Limb (tissue), 2 donors: ENCODE measurements at regions not wholly inside any gene's neighbourhood (a gene's known extent, or its start where the extent isn't known, plus 50 kb on each side); places are given as distances from the start of the nearest gene placed in this dataset.

ENCODE experiments used
- DNase-seq, 2 donors: peaks; one replicate each; pipeline ENCODE4 v3.0.0-alpha.2; 2016; ENCODE audit errors: extremely low spot score in 2 of 2

DNA sequence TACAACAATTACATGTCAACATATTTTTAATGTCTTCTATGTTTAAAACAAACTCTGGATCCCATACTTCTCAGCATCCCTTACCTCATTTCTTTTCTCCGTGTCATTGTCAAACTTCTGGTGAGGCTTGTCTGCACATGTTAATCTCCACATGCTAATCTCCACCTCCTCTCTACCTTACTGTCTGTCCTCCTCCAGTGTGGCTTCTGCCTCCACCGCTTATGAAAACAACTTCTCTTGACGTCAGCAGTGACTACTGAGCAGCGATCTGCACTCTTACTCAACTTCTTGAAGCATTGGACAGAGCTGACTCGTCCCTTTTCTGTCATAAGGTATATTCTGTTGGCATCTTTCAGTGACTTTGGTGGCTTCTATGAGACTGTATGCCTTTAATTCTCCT, 338.2 kb upstream of the THRB start:
- no peak for DNase-seq

GRCh38 chr3:24834442-24834841, 339.8 kb upstream of the THRB start:
- no peak for DNase-seq

DNA sequence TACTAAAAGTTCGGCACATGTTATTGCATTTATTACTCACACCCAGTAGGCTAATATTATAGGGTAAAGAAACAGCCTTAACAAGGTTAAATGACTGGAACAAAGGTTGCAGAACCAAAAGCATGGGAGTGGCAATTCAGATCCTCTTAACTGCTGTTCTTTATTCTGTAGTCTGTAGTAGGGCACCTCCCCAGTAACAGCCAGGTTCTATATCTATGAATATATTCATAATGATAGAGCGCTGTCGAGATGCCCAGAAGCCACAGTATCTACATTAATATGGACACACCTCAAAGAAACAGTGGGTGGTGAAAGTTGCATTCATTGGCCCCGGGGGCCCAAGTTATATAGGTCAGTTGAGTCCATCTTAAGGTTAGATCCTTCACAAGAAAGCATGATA, 340.9 kb upstream of the THRB start:
- DNase-seq: no peak

DNA sequence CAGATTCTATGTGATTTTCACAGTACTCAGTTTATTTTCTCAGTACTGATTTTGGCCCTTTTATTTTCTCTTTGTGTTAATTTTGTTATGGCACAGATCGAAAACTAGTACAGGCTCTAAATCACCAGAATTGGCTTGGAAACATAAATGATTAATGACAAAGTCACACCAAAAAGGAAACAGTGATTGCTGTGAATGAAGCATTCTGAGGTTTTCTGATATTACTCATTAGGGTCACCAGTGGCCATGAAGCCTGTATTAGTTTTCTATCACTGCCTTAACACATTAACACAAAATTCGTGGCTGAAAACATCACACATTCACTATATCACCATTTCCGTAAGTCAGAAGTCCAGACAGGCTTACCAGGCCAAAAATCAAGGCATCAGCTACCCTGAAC, 343.0 kb upstream of the THRB start:
- no peak for DNase-seq

DNA sequence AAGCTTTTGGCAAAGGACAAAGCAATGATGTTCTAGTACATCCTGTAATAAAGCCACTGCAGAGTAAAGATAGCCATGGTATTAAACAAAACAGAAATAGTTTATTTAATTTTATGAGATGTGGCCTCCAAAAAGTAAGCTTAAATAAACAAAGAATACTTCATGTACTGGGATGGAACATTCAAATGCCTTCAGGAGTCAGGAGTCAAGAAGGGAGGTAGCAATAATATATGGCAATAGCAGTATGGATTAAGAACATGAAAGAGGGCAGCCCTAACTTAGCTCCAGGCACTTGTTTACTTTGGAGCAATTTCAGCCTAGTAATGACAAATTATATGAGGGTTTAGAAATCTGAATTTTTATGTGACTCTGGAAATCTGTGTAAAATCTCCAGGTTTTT, 343.9 kb upstream of the THRB start:
- no peak for DNase-seq

DNA sequence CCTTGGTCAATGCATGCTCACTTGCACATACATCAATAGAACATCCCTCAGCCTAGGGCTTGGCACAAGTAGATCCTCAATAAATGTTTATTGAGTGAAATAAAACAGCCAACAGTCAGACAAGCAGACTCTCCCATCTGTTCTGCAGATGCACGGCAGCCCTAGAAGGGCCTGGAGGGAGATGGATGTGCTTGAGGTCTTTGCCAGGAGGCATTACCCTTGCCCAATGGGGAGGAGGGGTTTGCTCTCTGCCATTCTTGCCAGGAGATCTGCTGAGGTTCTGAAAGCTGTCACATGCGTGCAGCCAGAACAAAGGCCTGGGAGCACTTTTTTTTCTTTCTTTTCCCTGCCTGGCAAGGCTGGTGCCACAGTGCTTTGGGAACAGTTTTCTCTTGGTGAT, 349.3 kb upstream of the THRB start:
- DNase-seq: no peak

DNA sequence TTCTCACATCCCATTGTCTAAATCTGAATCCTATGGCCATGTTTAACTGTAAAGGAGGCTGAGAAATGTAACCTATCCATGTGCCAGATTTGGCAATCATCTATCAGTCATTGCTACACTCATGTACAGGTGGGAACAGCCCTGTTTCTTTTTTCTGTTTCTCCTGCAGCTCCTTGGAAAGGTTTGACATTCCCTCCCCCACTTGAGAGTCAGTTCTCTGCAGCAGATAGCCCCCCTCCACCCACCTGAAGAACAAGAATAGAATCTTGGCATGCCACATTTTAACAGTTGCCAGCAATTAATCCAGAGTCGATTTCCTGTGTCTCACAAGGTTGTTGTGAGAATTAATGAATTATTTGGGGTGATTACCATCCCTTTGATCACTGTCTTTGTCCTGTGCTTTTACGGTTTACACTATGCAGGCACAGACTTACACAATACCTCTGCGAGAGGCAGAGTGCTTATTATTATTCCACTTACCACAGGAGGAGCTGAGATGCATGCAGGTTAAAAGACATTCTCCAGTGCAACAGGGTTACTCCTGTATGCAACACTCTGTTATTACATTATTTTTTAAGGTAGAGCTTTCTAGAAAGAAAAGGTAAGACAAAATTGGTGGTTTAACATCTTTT, 351.0 kb upstream of the THRB start:
- no peak for DNase-seq

DNA sequence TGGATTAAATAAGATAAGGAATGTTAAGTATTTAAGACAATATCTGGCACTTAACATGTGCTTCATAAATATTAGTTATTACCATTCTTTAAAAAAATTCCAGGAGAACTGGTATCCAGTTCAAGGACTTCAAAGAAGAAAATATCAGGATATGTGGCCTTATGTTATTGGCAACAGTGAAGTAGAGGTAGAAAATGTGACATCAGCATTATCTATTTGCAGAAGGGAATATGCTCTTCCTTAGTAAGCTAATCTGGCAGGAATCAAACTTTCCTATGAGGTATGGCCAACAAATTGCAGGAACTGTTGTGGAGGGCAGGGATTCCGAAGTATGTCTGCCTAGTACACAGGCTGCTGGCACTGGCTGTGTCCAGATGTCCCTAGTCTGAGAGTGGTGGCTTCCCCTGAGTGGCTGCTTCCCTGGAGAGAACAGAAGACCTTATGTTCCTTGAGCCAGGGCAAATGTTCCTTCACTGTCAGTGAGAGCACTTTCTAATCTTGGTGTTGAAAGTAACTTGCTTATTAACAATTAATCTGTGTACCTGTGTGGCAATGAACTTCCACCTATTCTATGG, 351.7 kb upstream of the THRB start:
- DNase-seq: no peak

- no peak for DNase-seq
Measured at GRCh38 chr3:24850245-24850644, 355.6 kb upstream of the THRB start.

DNA sequence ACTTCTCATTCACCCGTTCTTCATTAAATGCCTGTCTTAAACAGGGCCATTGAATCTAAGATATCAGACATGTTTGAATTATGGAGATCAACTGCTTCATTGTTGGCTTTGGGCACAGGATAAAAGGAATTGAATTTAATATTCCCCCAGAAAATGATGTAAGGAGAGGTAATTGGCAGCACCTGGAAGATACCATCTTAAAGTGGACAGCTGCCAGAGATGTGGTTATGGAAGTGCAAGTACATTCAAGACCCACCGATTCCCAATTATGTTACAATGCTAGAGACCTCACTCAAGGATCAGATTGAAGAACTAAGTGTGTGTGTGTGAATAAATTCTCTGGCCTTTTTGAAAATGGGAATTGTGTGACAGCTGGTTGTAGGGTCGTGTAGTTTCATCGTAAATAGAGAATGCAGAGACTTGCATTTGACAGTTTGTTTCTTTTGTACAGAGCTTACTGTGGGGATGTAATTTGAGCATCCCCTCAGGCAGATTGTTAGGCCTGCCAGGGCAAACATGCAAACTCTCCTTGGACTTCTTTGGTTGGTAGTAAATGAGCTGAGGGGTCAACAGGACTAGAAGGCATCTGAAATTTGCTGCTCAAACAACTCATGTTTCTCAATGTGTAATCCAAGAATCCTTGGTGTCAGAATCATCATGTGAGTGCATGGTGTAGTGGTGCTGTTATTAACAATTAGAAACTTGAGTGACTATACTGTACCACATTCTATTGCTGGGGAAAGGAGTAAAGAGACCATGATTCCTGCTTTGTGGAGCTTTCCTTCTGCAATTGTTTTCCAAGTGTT, 359.2 kb upstream of the THRB start:
- no peak for DNase-seq

DNA sequence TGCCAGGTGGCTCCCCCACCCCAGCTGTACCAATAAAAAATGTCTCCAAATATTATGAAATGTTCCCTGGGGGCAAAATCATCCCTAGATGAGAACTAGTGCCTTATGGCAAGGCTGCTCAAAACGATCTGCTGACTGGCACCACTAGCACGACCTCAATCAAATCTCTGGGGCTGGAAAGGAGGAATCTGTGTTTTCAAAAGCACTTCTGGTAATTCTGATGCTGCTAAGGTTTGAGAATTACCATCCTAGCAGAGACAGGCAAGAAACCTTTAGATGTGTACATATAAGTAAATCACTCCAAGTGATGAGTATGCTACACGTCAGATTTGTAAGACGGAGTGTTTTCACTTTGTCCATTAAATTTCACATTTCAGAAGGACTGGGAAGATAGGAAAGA, 360.1 kb upstream of the THRB start:
- no peak for DNase-seq

GRCh38 chr3:24857945-24858344, 363.3 kb upstream of the THRB start:
- DNase-seq: no peak

- DNase-seq: no peak
Measured at GRCh38 chr3:24863215-24863614, 368.6 kb upstream of the THRB start.

GRCh38 chr3:24867783-24868182, 373.1 kb upstream of the THRB start:
- no peak for DNase-seq

DNA sequence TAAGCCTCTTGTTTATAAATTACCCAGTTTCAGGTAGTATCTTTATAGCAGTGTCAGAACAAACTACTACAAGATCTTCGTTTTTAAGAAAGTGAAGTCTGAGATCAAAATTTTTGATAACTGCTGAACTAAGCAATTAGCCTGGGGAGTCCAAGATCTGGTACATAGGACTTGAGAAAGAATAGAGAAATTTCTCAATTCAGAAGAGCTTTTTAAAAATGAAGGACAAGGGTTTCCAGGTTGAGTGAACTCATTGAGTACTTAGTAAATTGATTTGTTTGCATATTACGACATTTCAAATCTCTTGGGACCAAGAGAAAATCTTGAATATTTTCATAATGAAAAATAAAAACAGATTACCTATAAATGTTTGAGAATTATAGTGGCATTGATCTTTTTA, 386.6 kb upstream of the THRB start:
- DNase-seq: no peak

- no peak for DNase-seq
Measured at GRCh38 chr3:24886501-24886900, 391.9 kb upstream of the THRB start.

- no peak for DNase-seq
Measured at GRCh38 chr3:24890012-24890411, 395.4 kb upstream of the THRB start.

DNA sequence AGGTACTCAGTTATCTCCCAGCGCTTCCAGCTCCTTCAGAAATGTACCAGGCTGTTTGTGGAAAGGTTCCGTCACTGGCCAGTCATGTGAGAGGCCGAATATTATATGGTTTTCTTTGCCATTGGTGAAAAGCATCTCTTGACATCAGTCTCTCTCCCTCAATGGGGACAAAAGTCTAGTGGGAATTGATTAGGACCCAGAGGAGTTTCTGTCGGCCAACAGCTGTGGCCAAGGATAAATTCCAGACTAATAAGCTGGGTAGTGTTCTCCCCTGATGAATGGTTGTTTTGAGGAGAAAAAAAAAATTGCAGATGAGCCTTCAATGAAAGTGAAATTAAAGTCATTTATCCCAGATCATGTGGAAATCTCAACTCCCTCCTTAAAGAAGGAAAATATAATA, 404.7 kb upstream of the THRB start:
- no peak for DNase-seq

- DNase-seq: no peak
Measured at GRCh38 chr3:24899901-24900603, 405.4 kb upstream of the THRB start.

DNA sequence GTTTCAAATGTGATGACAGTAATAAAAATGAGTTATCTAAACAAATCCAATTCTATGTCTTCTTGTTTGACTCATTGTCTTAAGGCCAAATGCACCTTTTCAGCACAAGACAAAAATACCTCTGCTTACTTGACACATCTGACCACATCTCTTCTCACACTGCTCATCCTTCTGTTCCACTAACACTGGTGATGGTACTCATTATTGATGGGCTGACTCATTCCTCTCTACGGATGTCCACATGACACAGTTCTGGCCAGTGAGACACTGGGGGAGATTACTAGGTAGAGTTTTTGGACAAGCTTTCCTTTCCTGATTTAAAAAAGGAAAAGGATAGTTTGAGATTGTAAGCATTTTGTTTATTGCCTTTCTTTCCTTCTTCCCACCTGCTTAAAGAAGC, 410.6 kb upstream of the THRB start:
- DNase-seq: no peak

DNA sequence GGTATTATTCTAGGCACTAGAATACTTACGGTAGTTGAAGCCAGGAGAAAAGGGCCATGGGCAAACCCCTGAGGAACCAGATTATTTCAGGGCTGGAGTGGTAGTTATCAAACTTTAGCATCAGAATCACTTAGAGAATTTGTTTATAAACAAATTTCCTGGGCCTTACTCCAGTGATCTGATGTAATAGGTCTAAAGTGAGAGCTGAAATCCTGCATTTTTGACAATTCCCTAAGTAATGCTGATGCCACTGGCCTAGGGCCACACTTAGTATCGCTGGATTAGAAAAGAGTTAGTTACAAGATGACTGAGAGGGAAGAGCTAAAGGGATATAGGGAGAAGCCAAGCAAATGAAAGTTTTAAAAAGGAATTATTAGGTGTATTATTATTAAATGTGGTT, 412.5 kb upstream of the THRB start:
- no peak for DNase-seq

DNA sequence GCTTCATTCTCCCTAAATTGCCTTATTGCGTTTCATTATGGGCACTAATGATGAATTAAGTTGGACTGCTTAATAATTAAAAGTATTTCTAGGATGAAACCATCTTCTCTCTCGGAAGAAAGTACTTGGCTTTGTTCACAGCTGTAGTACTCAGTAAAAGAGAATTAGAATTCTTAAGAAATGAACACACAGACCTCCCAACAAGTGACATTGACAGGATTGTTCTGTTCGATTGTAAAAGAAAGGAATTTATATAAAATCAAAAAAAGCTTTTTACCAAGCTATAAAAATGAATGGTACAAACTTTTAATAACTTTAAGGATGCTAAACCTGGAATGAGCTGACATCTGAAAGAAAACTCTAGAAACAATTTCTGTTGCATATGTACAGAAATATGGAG, 416.4 kb upstream of the THRB start:
- no peak for DNase-seq
